HepG2 (cell line): ENCODE measurements at regions not wholly inside any gene's neighbourhood (a gene's known extent, or its start where the extent isn't known, plus 50 kb on each side); places are given as distances from the start of the nearest gene placed in this dataset.

ENCODE experiments used
- ATAC-seq: fragments of 200-7000 bp; cut with Tn5 transposase; 3 replicates; pipeline ENCODE4 v1.9.1; 2020; ENCODE audit warnings: mild to moderate bottlenecking, moderate library complexity
- BruUV-seq: library from RNA; stranded (reverse); fragments of 400-500 nt; replicated peaks from 2 replicates; lab custom pipeline; 2021; lab: Mats Ljungman, UMichigan
- CTCF ChIA-PET: fragments of 300-600 bp; formaldehyde crosslinking; extraction: SDS; loops from one replicate; lab custom pipeline; 2021; ENCODE audit warnings: low total read pairs, inconsistent platforms, low intra/inter-chr PET ratio; lab: Yijun Ruan, JAX
- POLR2A ChIA-PET: fragments of 350-600 bp; sonication (Branson Sonifier 250); formaldehyde crosslinking; loops from one replicate; lab custom pipeline; 2020; ENCODE audit warnings: antibody characterized with exemption, inconsistent platforms; lab: Yijun Ruan, JAX
- DNase-seq: peaks from one replicate; pipeline ENCODE4 v3.0.0-alpha.2; 2015; ENCODE audit warnings: low spot score
- FAIRE-seq: peaks from 3 replicates; lab custom pipeline; 2011; peaks lifted over from hg19 to GRCh38; lab: Jason Lieb, UNC
- H2AFZ ChIP-seq: one replicate; pipeline ENCODE4 v1.6.1; 2011; ENCODE audit warnings: low read length, inconsistent platforms
- H3K27ac ChIP-seq: fragments of 300-600 bp; 3 replicates; pipeline ENCODE4 v1.8.0; 2011; ENCODE audit warnings: mixed run types, mild to moderate bottlenecking, mixed read lengths, low read length, inconsistent platforms; ENCODE audit not compliant: insufficient read depth; ENCODE audit errors: extremely low read length
- H3K27me3 ChIP-seq, 2 experiments: fragments of 200-600 bp in 1 of 2; 2 replicates in 1 of 2; 3 replicates in 1 of 2; pipeline versions ENCODE4 v1.6.0 to v1.8.0; 2011; ENCODE audit warnings: low read length in 2 of 2, mild to moderate bottlenecking in 2 of 2, moderate library complexity in 2 of 2, inconsistent platforms in 1 of 2; ENCODE audit not compliant: insufficient read depth in 2 of 2, control insufficient read depth in 1 of 2
- H3K36me3 ChIP-seq, 2 experiments: fragments of 200-600 bp in 1 of 2; replicated peaks in 1 of 2; 2 replicates in 1 of 2; 3 replicates in 1 of 2; pipeline versions ENCODE4 v1.5.1 to v1.8.0; 2011; ENCODE audit warnings: low read length in 2 of 2, inconsistent platforms in 1 of 2; ENCODE audit not compliant: insufficient read depth in 2 of 2, control insufficient read depth in 1 of 2
- H3K4me1 ChIP-seq: 2 replicates; pipeline ENCODE4 v1.5.1; 2012; ENCODE audit warnings: low read length, inconsistent platforms; ENCODE audit not compliant: insufficient read depth
- H3K4me2 ChIP-seq: 2 replicates; pipeline ENCODE4 v1.6.0; 2011; ENCODE audit warnings: low read depth, low read length, inconsistent platforms
- H3K4me3 ChIP-seq, 3 experiments: fragments of 200-600 bp in 1 of 3; sonication (generic), shearing (Covaris generic) in 1 of 3; replicated peaks in 1 of 3; 2 replicates each; pipeline ENCODE4 v1.5.1; 2011 to 2016; ENCODE audit warnings: low read length in 3 of 3, inconsistent platforms in 2 of 3, low read depth in 2 of 3, mild to moderate bottlenecking in 2 of 3, control low read depth in 1 of 3, mixed read lengths in 1 of 3; ENCODE audit not compliant: insufficient read depth in 1 of 3
- H3K79me2 ChIP-seq: one replicate; pipeline ENCODE4 v1.6.1; 2011; ENCODE audit warnings: low read length, inconsistent platforms; ENCODE audit not compliant: insufficient read depth
- H3K9ac ChIP-seq: 2 replicates; pipeline ENCODE4 v1.6.0; 2011; ENCODE audit warnings: mild to moderate bottlenecking, low read depth, low read length, inconsistent platforms; ENCODE audit not compliant: insufficient read depth
- H3K9me3 ChIP-seq: 2 replicates; pipeline ENCODE4 v1.5.1; 2012; ENCODE audit warnings: mild to moderate bottlenecking, low read length
- H4K20me1 ChIP-seq: 2 replicates; pipeline ENCODE4 v1.6.0; 2011; ENCODE audit warnings: inconsistent platforms, mild to moderate bottlenecking, low read length, moderate library complexity; ENCODE audit not compliant: insufficient read depth
- CERS6 ChIP-seq: sonication (generic); formaldehyde crosslinking; IDR thresholded peaks from 2 replicates; pipeline ENCODE4 v1.5.0; 2020; ENCODE audit warnings: missing genetic modification reagents
- HOXA7 ChIP-seq: sonication (generic); formaldehyde crosslinking; IDR thresholded peaks from 2 replicates; pipeline ENCODE4 v1.8.1; 2022; ENCODE audit warnings: mild to moderate bottlenecking, missing genetic modification reagents, moderate library complexity
- MAF1 ChIP-seq: sonication (generic); formaldehyde crosslinking; IDR thresholded peaks from 2 replicates; pipeline ENCODE4 v1.5.0; 2020; ENCODE audit warnings: missing genetic modification reagents, borderline replicate concordance
- MBNL3 ChIP-seq: fragments of 250-450 bp; sonication (Bioruptor Pico); conservative IDR thresholded peaks from 2 replicates; pipeline ENCODE4 v1.8.0; 2022; ENCODE audit warnings: mild to moderate bottlenecking, inconsistent platforms
- MED8 ChIP-seq: sonication (generic); formaldehyde crosslinking; IDR thresholded peaks from 2 replicates; pipeline ENCODE4 v1.8.1; 2023; ENCODE audit warnings: mild to moderate bottlenecking, missing genetic modification reagents; ENCODE audit not compliant: insufficient replicate concordance
- POLR2AphosphoS2 ChIP-seq: IDR thresholded peaks from 2 replicates; pipeline ENCODE4 v1.6.1; 2011; ENCODE audit warnings: low read depth, low read length, improper control_type of control experiment
- SP1 ChIP-seq, 2 experiments: fragments of 450-650 bp in 1 of 2; sonication (generic) in 1 of 2; formaldehyde crosslinking in 1 of 2; IDR thresholded peaks; 2 replicates each; pipeline versions ENCODE4 v1.4.0 to v1.6.1; 2016 to 2020; ENCODE audit warnings: missing genetic modification reagents in 1 of 2
- ZBTB33 ChIP-seq: sonication (generic); formaldehyde crosslinking; IDR thresholded peaks from 2 replicates; pipeline ENCODE4 v1.4.0; 2020; ENCODE audit warnings: missing genetic modification reagents
- ZNF160 ChIP-seq: sonication (generic); formaldehyde crosslinking; IDR thresholded peaks from 2 replicates; pipeline ENCODE4 v1.8.0; 2022; ENCODE audit warnings: mild to moderate bottlenecking, inconsistent platforms, missing genetic modification reagents
- ZNF354B ChIP-seq: sonication (generic); formaldehyde crosslinking; IDR thresholded peaks from 2 replicates; pipeline ENCODE4 v1.8.0; 2022; ENCODE audit warnings: mild to moderate bottlenecking, missing genetic modification reagents
- ZNF550 ChIP-seq: sonication (generic); formaldehyde crosslinking; IDR thresholded peaks from 2 replicates; pipeline ENCODE4 v1.4.0; 2020; ENCODE audit warnings: mild to moderate bottlenecking, missing genetic modification reagents, borderline replicate concordance
- ZNF577 ChIP-seq: sonication (generic); formaldehyde crosslinking; IDR thresholded peaks from 2 replicates; pipeline ENCODE4 v1.4.0; 2020; ENCODE audit warnings: mild to moderate bottlenecking, low read depth, missing genetic modification reagents, borderline replicate concordance
- ZNF720 ChIP-seq: sonication (generic); formaldehyde crosslinking; IDR thresholded peaks from 2 replicates; pipeline ENCODE4 v1.4.0; 2020; ENCODE audit warnings: missing genetic modification reagents
- ZNF737 ChIP-seq: sonication (generic); formaldehyde crosslinking; IDR thresholded peaks from 2 replicates; pipeline ENCODE4 v1.5.0; 2020; ENCODE audit warnings: missing genetic modification reagents, mild to moderate bottlenecking, borderline replicate concordance
- ZNF747 ChIP-seq: sonication (generic); formaldehyde crosslinking; IDR thresholded peaks from 2 replicates; pipeline ENCODE4 v1.8.1; 2023; ENCODE audit warnings: missing genetic modification reagents, mild to moderate bottlenecking, borderline replicate concordance
- ZSCAN20 ChIP-seq: sonication (generic); formaldehyde crosslinking; IDR thresholded peaks from 2 replicates; pipeline ENCODE4 v1.4.0; 2020; ENCODE audit warnings: missing genetic modification reagents, mild to moderate bottlenecking, borderline replicate concordance
- WGBS: methylation state at CpG from one replicate; pipeline ENCODE4 v1.1.6; 2017; ENCODE audit warnings: low lambda C conversion rate; 5-methylcytosine and 5-hydroxymethylcytosine counted together
- in situ Hi-C: cut with HindIII; loops from 2 replicates; pipeline ENCODE4 v1.10.0; 2017; ENCODE audit warnings: low pct_unique_long_range_greater_than_20kb; ENCODE audit not compliant: extremely low pct_ligation_motif_present
- intact Hi-C: fragments of 100-400 bp; cut with micrococcal nuclease; formaldehyde crosslinking; loops from one replicate; pipeline ENCODE4 v1.10.0; 2022; ENCODE audit not compliant: unreplicated experiment
- TF ChIP-seq, protein P1 (sequence below): sonication (generic); formaldehyde crosslinking; IDR thresholded peaks from 2 replicates; pipeline ENCODE4 v1.5.1; 2020; ENCODE audit warnings: missing genetic modification reagents, mild to moderate bottlenecking, borderline replicate concordance
- TF ChIP-seq, protein P2 (sequence below): sonication (generic); formaldehyde crosslinking; IDR thresholded peaks from 2 replicates; pipeline ENCODE4 v1.8.0; 2022; ENCODE audit warnings: missing genetic modification reagents, mild to moderate bottlenecking, borderline replicate concordance

DNA sequence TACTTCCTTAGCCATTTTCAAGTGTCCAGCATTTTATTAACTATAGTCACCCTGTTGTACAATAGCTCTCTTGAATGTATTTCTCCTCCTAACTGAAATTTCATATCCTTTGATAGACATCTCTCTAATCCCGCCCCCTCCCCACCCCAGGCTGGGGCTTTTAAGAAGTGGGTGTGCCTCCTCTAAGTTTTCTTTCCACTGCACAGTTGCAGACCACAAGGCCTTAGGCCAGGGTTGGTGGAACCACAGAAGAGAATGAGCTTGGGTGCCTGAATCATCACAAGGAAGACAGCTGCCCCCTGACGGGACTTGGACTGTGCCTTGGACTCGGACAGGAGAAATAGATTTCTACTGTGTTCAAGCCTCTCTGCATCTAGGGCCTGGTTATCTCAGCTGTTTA lies 193.4 kb downstream of the HAUS1 start (continued):
- TF ChIP-seq HOXA7 (CRISPR knock-in tag) = no peak
- no peak for TF ChIP-seq ZBTB33 (CRISPR knock-in tag)
- no peak for TF ChIP-seq ZNF354B (CRISPR knock-in tag)
- TF ChIP-seq POLR2AphosphoS2 = no peak
- no peak for TF ChIP-seq ZNF747
- TF ChIP-seq CERS6 (CRISPR knock-in tag) = no peak
- no peak for TF ChIP-seq ZSCAN20 (CRISPR knock-in tag)
- TF ChIP-seq MED8 (CRISPR knock-in tag) = no peak
- TF ChIP-seq ZNF550 (CRISPR knock-in tag) = no peak
- no peak for TF ChIP-seq MAF1 (CRISPR knock-in tag)

GRCh38 chr18:46298511-46298910 lies 194.3 kb downstream of the HAUS1 start:
- Histone ChIP-seq H3K36me3 (no peaks in the 10 kb centered on the region), H2AFZ (no peak overlapping the region), H3K79me2 (no peaks in the 10 kb centered on the region), H3K9ac (no peak overlapping the region), H3K27ac (no peak overlapping the region), H3K4me2 (no peak overlapping the region), H3K4me3 (no peak overlapping the region), H3K4me1 (no peaks in the 10 kb centered on the region), H3K9me3 (no peaks in the 10 kb centered on the region), H3K27me3 (peaks cover 0 to 35% of the 10 kb centered on the region in 2 experiments; a peak in 3 of 5 replicates), H4K20me1 (no peaks in the 10 kb centered on the region)
- ATAC-seq (no peak), FAIRE-seq (no peak), DNase-seq (no peak)
- in situ Hi-C loops = no loop called here
- 40% methylated on average over 2 of the region's 6 CpGs for WGBS
- no TSS peak for BruUV-seq
- ChIA-PET POLR2A (no interaction called here), CTCF (no interaction called here)
- intact Hi-C loops = no loop called here
- TF ChIP-seq ZNF160 = no peak
- TF ChIP-seq ZNF737 (CRISPR knock-in tag) = no peak
- no peak for TF ChIP-seq ZNF720 (CRISPR knock-in tag)
- TF ChIP-seq SP1 (IDR thresholded peaks at IDR 0.05) = no peak
- no peak for TF ChIP-seq SP1 (CRISPR knock-in tag; IDR thresholded peaks at IDR 0.05)
- TF ChIP-seq, protein P1, sequence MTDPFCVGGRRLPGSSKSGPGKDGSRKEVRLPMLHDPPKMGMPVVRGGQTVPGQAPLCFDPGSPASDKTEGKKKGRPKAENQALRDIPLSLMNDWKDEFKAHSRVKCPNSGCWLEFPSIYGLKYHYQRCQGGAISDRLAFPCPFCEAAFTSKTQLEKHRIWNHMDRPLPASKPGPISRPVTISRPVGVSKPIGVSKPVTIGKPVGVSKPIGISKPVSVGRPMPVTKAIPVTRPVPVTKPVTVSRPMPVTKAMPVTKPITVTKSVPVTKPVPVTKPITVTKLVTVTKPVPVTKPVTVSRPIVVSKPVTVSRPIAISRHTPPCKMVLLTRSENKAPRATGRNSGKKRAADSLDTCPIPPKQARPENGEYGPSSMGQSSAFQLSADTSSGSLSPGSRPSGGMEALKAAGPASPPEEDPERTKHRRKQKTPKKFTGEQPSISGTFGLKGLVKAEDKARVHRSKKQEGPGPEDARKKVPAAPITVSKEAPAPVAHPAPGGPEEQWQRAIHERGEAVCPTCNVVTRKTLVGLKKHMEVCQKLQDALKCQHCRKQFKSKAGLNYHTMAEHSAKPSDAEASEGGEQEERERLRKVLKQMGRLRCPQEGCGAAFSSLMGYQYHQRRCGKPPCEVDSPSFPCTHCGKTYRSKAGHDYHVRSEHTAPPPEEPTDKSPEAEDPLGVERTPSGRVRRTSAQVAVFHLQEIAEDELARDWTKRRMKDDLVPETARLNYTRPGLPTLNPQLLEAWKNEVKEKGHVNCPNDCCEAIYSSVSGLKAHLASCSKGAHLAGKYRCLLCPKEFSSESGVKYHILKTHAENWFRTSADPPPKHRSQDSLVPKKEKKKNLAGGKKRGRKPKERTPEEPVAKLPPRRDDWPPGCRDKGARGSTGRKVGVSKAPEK (CRISPR knock-in tag) = no peak
- TF ChIP-seq MBNL3 = no peak
- TF ChIP-seq ZNF577 (CRISPR knock-in tag) = no peak
- TF ChIP-seq, protein P2, sequence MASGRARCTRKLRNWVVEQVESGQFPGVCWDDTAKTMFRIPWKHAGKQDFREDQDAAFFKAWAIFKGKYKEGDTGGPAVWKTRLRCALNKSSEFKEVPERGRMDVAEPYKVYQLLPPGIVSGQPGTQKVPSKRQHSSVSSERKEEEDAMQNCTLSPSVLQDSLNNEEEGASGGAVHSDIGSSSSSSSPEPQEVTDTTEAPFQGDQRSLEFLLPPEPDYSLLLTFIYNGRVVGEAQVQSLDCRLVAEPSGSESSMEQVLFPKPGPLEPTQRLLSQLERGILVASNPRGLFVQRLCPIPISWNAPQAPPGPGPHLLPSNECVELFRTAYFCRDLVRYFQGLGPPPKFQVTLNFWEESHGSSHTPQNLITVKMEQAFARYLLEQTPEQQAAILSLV (CRISPR knock-in tag) = no peak
